ENCODE measurements at regions not wholly inside any gene's neighbourhood (a gene's known extent, or its start where the extent isn't known, plus 50 kb on each side); places are given as distances from the start of the nearest gene placed in this dataset.

DNA sequence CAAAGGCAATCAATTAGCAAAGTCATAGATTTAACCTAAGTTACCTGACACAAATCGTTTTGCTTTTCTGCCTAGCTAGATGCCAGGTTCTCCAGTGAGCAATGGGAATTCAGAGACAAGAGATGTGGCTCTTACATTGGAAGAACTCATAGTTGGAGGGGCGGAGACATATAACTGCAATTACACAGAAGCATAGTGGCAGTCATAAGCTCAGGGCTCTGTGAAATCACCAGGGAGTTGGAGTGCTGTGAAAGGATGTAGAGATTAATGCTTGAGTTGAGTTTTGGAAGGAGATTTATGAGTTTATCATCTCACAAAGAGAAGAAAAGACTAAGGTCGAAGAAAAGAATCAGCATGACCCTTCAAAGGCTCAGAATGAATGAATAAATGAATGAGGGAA is 457.2 kb upstream of the TRIB2 start:
- TF ChIP-seq POLR2A (IDR thresholded peaks at IDR 0.05) = no peak
- TF ChIP-seq, protein P1, sequence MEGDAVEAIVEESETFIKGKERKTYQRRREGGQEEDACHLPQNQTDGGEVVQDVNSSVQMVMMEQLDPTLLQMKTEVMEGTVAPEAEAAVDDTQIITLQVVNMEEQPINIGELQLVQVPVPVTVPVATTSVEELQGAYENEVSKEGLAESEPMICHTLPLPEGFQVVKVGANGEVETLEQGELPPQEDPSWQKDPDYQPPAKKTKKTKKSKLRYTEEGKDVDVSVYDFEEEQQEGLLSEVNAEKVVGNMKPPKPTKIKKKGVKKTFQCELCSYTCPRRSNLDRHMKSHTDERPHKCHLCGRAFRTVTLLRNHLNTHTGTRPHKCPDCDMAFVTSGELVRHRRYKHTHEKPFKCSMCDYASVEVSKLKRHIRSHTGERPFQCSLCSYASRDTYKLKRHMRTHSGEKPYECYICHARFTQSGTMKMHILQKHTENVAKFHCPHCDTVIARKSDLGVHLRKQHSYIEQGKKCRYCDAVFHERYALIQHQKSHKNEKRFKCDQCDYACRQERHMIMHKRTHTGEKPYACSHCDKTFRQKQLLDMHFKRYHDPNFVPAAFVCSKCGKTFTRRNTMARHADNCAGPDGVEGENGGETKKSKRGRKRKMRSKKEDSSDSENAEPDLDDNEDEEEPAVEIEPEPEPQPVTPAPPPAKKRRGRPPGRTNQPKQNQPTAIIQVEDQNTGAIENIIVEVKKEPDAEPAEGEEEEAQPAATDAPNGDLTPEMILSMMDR (IDR thresholded peaks at IDR 0.05) = no peak
